ENCODE measurements at regions not wholly inside any gene's neighbourhood (a gene's known extent, or its start where the extent isn't known, plus 50 kb on each side); places are given as distances from the start of the nearest gene placed in this dataset.
"Not testable (repeated sequence)": the region's sequence is repeated elsewhere in the genome, so short reads cannot be mapped to it uniquely, and the experiment has no call there.

GRCh38 chr3:59404851-59405250 lies 355.0 kb upstream of the CFAP20DC start:
- DNase-seq: no peak

GRCh38 chr3:59404064-59404463 lies 354.2 kb upstream of the CFAP20DC start:
- no peak for DNase-seq

GRCh38 chr3:59401924-59402323 lies 352.1 kb upstream of the CFAP20DC start:
- DNase-seq: no peak

GRCh38 chr3:59392116-59392515 lies 342.3 kb upstream of the CFAP20DC start:
- no peak for DNase-seq

DNA sequence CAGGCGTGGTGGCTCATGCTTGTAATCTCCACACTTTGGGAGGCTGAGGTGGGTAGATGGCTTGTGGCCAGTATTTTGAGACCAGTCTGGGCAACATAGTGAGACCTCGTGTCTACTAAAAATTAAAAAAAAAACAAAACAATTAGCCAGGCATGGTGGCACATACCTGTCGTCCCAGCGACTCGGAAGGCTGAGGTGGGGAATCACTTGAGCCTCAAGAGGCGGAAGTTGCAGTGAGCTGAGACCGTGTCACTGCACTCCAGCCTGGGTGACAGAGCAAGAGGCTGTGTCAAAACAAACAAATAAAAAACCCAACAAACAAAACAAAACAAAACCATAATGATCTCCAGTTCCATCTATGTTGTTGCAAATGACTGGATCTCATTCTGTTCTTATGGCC lies 341.3 kb upstream of the CFAP20DC start:
- no peak for DNase-seq

DNA sequence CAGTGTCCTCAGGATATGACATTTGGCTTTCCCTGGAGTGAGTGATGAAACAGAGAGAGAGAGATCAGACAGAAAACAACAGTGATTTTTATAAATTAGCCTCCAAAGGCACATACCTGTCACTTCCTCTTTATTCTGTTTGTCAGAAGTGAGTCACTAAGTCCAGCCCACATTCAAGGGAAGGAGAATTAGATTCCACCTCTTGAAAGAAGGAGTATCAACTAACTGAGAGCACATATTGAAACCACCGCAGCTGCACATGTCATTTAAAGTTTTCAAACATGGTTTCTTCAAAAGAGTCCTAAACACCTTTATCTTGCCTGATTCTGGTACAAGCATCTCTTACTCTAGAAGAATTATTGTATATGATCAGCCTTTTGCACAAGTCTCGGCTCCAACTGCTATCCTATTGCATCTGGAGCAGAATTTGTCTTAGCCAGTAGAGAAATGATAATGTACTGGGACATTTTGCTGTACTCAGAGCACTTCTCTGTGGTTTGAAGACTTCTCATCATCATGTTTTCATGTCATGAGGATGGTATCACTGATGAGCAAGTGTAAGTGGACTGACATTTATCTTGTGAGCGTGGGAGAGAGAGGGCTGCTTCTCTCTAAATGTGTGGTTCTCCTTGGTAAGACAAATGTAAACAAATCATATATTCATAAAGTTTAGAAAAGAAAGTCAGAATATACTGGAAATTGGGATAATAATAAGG lies 338.9 kb upstream of the CFAP20DC start:
- DNase-seq: peak in 1 of 5 experiments; percentile 76

DNA sequence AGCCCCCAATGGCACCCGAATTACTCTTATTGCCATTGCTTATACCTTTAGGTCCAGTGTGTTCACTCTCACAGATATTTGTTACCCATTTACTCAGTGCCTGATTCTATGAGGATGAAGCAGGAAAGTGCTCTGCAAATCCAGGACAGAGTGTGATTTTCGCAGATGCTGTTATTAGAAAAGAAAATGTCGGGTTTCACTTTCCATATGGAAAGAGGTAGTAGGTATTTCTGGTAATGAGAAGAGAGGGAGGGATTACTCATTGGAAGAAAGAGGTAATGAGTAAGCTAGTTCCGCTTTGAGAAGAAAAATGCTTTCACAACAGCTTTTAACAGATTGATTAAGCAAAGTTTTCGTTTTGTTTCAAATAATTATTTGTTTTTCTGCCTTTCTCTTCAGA lies 336.3 kb upstream of the CFAP20DC start:
- DNase-seq: peak in 1 of 5 experiments; percentile 87

DNA sequence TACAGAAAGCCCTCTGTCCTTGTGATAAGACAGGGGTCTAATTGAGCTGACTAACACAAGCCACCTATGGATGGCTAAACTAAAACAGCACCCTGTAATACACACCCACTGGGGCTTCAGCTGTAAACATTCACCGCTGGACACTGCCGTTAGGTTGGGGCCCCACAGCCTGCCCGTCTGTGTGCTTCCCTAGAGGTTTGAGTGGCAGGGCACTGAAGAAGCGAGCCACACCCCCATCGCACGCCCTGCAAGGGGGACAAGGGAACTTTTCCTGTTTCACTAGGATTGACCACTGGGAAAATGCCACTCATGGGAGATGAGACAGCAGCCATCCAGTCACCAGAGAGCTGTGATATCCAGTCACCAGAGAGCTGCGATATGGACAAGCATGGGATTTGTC lies 335.7 kb upstream of the CFAP20DC start:
- no peak for DNase-seq

GRCh38 chr3:59381282-59381681 lies 331.5 kb upstream of the CFAP20DC start:
- peak in 1 of 5 experiments; percentile 21 for DNase-seq

DNA sequence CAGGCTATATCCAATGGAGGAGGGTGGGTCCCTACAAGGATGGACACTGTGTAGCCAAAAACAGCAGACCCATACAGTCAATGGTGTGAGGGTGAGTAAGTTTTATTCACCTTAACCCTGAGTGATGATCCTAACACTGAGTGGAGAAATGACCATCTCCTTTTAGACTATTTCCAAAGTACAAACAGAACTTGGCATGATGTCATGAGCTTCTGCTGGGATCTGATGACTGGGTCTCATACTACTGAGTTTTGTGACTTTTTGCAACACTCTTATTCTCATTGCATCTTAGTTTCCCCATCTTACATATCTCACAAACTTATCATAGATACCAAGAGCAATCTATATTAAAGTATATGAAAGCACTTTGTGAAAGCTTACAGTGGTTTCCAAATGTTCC lies 330.3 kb upstream of the CFAP20DC start:
- DNase-seq: no peak

- no peak for DNase-seq
Measured at GRCh38 chr3:59374818-59375211, 325.0 kb upstream of the CFAP20DC start.

DNA sequence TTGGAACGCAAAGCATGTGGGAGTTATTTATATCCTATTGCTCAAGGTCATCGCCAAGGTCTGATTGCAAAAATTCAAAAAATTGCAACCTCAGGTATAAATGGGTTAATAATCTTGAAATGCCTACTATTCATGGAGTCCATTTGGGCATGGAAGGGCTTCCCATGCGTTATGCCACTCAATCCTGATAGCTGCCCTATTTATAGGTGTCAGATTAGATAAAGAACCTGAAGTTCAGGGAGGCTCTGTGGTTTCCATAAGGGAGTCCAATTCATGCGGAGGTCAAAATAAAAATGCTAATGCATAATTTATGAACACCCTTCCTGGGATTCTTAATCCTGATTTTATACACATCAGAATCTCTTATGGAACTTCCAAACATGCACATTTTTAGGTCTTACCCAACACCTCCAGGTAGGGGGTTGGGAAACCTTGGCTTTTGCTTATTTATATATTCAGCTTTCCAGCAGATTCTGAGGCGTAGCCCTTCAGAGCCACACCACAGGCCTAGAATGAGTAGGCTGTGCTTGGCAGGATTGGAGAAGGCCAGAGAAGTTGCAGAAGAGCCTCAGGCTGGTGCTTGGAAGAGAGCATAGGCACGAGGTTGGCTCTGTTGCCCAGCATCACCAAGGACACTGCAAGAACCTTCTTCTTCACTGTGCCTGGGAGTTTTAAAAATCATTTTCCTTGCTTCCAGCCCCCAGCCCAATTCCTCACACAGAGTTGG lies 324.4 kb upstream of the CFAP20DC start:
- DNase-seq: no peak

DNA sequence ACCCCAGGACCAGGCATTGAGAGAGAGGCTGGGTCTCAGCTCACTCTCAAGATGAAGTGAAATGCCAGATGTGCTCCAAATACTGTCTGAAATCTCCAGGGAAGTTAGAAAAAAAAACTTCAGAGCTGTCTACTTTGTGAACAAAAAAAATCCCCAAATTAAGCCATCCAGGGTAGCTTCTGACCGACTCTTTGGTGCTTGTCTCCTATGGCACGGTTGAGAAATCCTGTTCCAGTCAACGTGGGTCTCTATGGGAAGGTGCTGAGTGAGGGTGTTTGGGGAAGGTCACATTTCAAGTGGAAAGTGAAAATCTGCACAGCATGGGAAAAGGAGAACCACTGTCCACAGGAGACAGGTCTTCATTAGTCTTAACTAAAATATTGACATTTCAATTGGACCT lies 322.5 kb upstream of the CFAP20DC start:
- DNase-seq: no peak

DNA sequence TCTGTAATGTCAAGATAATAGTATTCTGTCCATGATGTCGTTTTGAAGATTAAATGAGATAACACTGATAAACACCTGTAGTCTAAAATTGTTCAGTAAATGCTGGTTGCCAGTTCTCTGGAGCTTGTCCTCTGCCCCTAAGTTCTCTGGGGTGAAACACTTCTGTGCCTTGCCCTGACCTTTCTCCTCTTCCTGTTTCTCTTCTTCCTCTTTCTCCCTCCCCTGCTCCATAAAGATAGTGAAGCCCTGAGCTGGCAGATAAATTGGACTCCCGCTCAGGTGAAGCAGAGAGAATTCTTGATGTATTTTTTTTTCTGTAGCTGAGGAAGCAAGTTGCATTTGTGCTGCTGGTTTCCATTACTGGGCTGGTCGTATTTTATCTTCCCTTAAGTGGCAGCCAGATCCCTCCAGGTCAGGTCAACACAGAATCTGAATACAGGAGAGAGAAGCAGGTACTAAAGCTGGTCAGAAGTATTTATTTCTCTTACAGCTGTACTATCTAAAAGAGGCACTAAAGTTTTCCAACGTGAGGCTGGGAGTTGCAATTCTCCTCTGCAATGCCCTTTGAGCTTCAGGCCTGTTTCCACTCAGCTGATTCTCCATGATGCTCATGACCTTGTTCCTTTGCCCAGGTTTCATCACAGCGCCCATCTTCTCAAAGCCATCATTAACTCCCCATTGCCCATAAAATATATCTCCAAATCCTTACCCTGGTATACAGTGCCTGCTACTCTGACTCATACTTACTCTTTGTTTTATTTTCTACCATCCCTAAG lies 319.3 kb upstream of the CFAP20DC start:
- DNase-seq: no peak

DNA sequence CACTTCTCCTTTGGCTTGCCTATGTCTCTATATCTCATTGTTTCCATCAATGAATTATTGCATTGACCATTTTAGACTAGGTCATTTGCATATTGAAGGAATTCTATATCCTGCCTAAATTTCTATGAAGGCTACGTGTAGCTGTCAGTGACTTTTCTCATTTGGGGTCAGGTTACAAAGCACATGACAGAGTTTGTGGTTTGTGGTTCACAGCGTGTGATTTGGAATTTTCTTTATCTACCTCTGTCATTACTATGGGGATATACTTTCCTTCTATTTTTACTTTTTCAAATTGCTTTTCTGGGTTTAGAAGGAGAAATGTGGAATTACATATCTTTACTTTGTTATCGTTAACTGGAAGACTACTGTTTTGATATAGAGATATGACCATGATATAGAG lies 317.3 kb upstream of the CFAP20DC start:
- DNase-seq: no peak

DNA sequence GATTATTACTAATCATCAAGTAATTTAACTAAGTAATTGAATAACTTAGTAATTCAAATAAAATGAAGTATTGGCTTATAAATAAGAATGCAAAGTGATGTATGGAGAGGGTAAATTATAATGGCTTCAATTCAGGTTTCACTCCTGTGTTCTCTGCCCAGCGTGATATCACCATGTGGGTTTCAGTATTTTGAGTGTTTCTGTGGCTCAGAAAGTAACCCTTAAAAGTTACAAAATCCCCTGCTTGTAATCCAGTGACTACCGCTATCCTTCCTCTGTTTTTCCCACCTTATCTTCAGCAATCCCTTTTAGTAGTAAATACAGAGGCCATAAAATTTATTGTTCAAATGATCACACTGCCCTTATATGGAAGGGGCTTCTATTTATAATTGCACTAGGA lies 316.4 kb upstream of the CFAP20DC start:
- DNase-seq: no peak

GRCh38 chr3:59364496-59364895 lies 314.7 kb upstream of the CFAP20DC start:
- DNase-seq: no peak

GRCh38 chr3:59360312-59360711 lies 310.5 kb upstream of the CFAP20DC start:
- DNase-seq: not testable (repeated sequence)

DNA sequence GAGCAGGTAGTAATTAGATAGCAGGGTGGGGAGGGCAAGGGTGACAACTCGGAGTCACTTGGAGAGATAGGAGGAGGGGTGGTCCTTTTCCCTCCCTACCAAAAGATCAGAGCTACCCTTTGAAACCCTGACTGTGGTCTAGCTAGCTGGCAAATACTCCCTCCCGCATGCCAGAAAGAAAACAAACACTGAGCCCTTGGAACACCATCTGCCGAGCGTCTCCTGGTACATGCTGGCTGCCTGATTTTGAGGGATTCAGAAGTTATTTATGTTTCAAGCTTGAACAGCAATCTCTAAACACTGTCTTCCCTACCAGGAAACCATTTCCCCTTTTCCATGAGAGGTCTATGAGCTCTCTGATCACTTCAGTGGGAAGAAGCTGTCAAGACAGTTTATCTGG lies 291.6 kb upstream of the CFAP20DC start:
- no peak for DNase-seq

- no peak for DNase-seq
Measured at GRCh38 chr3:59339818-59340217, 290.0 kb upstream of the CFAP20DC start.

- no peak for DNase-seq
Measured at GRCh38 chr3:59338934-59339333, 289.1 kb upstream of the CFAP20DC start.

- no peak for DNase-seq
Measured at GRCh38 chr3:59335338-59335737, 285.5 kb upstream of the CFAP20DC start.

GRCh38 chr3:59334585-59334984 lies 284.8 kb upstream of the CFAP20DC start:
- no peak for DNase-seq

GRCh38 chr3:59327376-59327808 lies 277.6 kb upstream of the CFAP20DC start:
- DNase-seq: no peak

Measured in T-helper 2 cell (primary cell).